HG03520 (cell line): ENCODE measurements at regions not wholly inside any gene's neighbourhood (a gene's known extent, or its start where the extent isn't known, plus 50 kb on each side); places are given as distances from the start of the nearest gene placed in this dataset.
"Not testable (repeated sequence)": the region's sequence is repeated elsewhere in the genome, so short reads cannot be mapped to it uniquely, and the experiment has no call there.

ENCODE experiments used
- ATAC-seq: cut with Tn5 transposase; IDR thresholded peaks from one replicate; pipeline ENCODE4 v1.9.1; 2021; ENCODE audit warnings: mild to moderate bottlenecking, moderate library complexity; ENCODE audit not compliant: unreplicated experiment

- no peak for ATAC-seq
Observed at GRCh38 chr1:38614861-38615260, 244.7 kb downstream of the RRAGC start.

GRCh38 chr1:38613996-38614395 is 245.6 kb downstream of the RRAGC start:
- ATAC-seq: no peak

GRCh38 chr1:38612951-38613350 is 246.6 kb downstream of the RRAGC start:
- no peak for ATAC-seq

GRCh38 chr1:38611664-38612211 is 247.8 kb downstream of the RRAGC start:
- ATAC-seq: no peak

DNA sequence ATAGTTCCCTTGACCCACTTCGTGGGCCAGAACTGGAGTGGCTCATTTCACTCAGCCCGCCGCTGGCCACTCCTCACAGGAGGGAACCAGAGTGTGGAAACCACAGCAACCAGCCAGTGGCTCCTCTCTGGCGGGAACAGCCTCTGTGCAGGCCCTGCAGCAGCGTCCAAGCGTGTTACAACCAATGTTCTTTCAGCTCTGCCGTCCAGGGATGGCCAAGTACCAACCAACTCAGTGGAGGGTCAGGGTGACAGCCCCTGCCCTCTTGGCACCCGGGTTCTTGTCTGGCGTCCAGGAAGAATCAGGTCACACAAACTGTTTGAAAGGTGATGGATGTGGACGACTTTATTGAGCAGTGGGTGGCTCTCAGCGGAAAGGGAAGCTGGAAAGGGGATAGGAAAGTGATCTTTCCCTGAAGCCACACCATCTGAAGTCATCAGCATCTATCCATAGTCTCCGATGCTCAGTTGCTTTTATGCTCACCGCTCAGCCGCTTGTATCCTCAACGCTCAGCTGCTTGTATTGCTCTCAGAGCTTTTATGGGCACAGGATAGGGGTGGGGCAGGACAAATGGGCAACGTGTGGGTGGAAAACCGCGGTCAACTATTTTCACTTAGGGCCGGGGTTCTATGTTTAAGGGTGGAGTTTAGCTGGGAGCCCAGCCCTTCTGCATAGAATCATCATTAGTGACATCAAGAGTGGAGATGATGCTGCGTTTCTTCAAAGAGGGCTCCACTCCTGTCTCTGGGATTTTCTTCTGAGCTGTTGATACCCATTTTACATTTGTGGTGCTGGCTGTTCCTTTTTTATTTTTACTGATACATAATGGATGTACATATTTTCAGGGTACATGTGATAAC is 250.2 kb downstream of the RRAGC start:
- ATAC-seq: no peak

DNA sequence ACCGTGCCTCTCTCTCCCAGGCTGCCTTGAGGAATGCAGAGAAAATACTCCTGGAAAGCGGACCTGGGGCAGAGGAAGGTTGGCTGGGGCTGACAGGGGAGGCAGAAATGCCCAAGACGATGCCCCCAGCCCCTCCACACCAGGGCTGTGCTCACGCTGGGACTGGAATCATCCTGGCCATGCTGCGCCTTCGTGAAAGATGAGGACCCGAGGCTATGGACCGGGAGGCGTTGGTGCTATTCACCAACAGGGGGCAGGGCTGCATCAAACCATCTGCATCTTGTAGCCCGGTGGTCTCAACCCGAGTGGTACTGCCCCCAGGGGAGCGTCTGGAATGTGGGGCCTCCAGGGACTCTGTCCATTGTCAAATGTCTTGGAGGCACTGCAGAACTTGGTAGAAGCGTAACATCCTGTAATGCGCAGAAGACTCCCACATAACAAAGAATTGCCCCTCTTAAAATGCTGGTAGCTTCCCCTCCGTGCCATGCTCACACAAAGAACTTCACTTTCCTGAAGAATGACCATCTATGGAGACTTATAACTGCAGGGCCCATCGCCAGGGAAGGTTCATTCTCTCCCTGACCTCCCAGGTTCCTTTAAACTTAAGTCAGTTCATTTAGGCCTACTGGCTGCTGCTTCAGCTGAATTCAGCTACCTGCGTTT is 251.2 kb downstream of the RRAGC start:
- no peak for ATAC-seq

DNA sequence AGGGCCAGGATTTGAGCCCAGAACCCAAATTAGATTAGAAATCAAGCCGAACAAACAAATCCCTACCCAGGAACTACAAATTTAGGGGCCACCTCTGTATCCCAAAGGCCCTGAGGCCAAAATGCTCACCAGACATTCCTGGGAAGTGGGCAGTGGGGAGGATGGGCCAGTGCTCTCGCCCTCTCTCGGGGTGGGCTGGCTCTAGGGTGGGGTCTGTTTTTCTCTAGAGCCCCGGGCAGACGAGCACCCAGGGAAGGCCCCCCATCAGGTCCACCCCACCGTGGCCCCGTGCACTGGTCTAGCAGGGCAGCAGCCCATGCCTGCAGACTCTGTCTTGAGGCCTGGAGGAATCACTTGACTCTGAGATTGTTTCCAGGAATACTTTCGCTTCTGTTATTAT is 252.0 kb downstream of the RRAGC start:
- ATAC-seq: no peak

GRCh38 chr1:38605063-38605462 is 254.5 kb downstream of the RRAGC start:
- no peak for ATAC-seq

DNA sequence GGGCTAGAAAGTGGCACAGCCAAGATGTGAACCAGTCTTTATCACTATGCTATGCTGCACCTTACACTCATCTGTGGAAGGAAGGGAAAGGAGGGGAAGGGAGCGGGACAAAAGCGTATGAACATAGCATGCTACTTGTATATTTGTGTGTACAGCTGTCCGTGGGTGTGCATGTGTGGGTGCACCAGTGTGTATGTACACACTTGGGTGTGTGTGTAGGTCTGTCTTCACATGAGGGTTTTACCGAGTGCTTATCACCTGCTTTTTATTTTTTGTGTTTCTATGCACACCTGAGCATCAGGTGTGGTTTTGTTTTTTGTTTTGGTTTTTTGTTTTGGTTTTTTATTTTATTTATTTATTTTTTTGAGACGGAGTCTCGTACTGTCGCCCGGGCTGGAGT is 255.7 kb downstream of the RRAGC start:
- no peak for ATAC-seq

- no peak for ATAC-seq
Observed at GRCh38 chr1:38600905-38601304, 258.7 kb downstream of the RRAGC start.

- ATAC-seq: no peak
Observed at GRCh38 chr1:38600286-38600685, 259.3 kb downstream of the RRAGC start.

DNA sequence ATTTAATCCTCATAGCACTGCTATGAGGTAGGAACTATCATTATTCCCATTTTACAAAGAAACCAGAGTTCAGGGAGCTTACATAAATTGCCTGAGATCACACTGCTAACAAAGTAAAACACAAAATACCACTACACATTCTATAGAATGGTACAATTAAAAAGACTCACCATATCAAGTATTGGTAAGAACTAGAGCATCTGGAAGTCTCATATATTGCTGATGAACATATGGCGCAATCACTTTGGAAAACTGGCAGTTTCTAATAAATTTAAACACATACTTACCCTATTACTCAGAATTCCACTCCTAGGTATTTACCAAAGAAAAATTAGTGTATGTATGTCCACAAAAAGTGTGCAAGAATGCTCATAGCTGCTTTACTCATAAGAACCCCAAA is 261.5 kb downstream of the RRAGC start:
- ATAC-seq: no peak

DNA sequence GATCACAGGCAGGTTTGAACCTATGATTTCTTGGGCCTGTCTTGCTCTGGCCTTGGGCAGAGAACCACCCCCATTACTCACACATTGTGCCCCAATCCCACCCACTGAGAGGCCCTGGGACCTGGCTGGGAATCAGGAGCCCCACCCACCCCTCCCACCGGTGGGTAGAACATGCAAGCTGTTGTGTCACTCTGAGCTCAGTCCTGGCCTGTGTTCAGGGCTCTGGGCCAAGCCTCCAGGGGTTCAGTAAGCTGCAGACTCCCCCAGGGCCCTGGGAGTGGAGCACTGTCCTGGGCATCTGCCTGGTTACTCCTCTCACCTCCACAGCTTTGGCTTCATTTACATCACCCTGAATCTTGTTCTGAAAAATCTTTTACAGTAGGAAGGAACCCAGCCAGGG is 270.5 kb downstream of the RRAGC start:
- ATAC-seq: no peak

DNA sequence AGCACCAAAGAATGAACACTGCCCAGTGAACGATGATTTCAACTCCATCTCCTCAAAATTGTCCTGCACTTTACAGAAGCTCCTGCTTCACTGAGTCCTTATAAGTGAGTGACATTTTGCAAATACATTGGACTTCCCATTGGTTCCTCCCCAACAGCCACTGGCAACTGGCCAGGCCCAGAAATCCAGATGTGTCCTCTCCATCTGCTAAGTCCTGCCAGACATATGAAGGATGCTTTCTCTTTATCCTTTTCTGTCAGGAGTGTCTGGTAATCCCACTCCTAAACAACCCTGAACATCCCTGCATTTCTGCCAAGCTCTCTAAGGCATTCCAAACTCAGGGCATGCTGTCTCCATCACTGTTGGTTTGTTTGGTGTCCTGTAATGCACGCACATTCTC is 271.8 kb downstream of the RRAGC start:
- no peak for ATAC-seq

- ATAC-seq: no peak
Observed at GRCh38 chr1:38586993-38587646, 272.5 kb downstream of the RRAGC start.

DNA sequence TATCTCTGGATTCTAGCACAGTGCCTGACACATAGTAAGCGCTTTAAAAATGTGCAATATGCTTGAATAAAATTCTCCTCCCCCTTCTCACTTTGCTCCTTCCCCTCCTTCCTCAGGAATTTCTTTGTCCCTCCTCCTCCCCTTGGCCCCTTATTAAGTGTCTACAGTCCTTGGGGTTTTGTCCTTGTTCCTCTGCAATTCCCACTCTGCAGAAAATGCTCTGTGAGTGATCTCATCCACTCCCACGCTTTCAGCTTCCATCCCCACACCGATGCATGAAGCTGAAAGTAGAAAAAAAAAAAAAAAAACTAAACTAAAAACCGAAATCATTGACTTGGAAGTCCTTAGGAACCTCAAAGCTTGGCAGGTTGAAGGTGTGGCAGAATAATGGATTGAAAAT is 273.6 kb downstream of the RRAGC start:
- no peak for ATAC-seq

DNA sequence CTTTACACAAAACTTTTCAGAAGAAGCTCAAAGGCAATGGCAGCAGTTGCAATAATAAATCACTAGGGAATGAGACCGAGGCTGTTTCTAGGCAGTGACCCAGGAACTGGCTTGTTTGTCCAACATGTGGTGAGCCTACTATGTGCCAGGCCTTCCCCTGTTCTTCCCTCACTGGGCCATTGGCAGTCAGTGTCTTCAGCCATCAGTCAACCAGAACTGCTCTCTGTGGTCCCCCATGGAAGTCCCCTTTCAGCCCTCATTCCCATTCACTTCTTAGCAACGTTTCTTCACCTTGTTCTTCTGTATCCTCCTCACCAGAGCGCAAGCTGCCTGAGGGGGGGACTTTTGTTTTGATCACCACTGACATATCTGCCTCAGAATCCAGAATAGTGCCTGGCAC is 274.1 kb downstream of the RRAGC start:
- no peak for ATAC-seq

DNA sequence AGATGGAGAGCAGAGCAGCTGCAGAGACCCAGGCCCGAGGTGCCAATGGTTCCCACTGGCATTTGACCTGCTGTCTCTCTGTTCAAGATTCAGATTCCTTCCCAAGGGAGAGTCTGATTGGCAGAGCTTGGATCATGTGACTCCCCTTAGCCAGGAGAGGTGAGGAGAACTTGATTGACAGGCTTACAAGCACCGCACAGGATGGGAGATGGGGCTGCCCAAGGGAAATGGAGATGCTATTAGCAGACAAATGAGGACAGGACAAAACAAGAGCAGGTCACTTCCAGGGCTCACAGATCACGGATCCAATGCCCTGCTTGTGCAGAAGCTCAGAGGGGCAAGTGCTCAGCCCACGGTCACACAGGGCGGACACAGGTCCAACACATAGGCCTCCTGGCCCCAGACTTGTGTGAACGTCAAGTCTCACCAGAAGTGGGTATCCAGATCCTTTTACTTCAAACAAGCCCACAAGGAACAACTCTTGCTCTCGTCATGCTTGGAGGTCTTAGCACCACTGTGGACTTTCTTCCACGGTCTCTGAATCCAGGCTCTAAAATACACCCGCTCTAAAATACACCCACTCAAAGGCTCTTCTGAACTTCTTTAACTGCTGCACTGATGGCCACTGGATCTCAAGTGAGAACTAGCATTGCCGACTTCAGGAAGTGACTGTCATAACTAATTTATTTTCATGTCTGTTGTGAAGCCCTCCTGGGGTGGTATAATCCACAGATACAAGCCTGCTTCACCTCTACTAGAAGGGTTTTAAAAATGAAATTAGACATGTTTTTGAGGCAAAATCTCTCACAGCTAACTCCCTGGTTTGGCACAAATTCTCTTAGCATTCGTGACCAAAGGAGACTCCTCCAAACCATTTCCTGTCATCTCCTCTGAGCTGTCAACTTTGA is 274.9 kb downstream of the RRAGC start:
- ATAC-seq: no peak

- ATAC-seq: not testable (repeated sequence)
Observed at GRCh38 chr1:38583287-38583686, 276.3 kb downstream of the RRAGC start.

- ATAC-seq: no peak
Observed at GRCh38 chr1:38581396-38581795, 278.2 kb downstream of the RRAGC start.

DNA sequence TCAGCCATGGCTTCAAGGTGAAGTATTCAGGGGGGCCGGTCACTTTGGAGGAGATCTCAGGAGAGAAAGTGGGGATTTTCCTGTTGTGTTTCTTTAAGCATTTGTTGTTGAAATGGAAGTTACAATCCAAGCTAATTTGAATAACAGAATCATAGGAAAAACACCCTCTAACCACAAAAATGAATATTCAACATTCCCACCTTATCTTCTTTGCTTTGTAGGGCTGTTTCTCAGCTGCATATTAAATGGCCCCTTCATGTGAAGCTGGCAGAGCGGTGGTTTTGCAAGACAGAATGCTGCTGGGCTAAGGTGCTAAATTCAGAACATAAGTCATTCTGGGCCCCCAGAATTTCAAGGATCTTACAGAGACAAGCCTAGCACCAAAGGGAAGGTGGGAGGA is 279.0 kb downstream of the RRAGC start:
- ATAC-seq: no peak
